CD14-positive monocyte (primary cell): ENCODE measurements at regions not wholly inside any gene's neighbourhood (a gene's known extent, or its start where the extent isn't known, plus 50 kb on each side); places are given as distances from the start of the nearest gene placed in this dataset.

Source experiments
- DNase-seq, 3 donors: peaks; one replicate each; pipeline ENCODE4 v3.0.0-alpha.2; 2011 to 2022
- H2AFZ ChIP-seq: 2 replicates; pipeline ENCODE4 v1.6.0; 2012; ENCODE audit warnings: mild to moderate bottlenecking, low read depth, low read length, inconsistent platforms; ENCODE audit not compliant: insufficient read depth, poor library complexity, severe bottlenecking
- H3K27ac ChIP-seq, 2 donors: 1 replicate in 1 of 2; 2 replicates in 1 of 2; pipeline ENCODE4 v1.5.1; 2012 to 2013; ENCODE audit warnings: low read length in 2 of 2, control low read depth in 1 of 2, inconsistent platforms in 1 of 2, low read depth in 1 of 2, mild to moderate bottlenecking in 1 of 2
- H3K27me3 ChIP-seq, 2 donors: one replicate each; pipeline versions ENCODE4 v1.6.0 to v1.6.1; 2011 to 2013; ENCODE audit warnings: low read length in 2 of 2; ENCODE audit not compliant: control insufficient read depth in 2 of 2, insufficient read depth in 2 of 2
- H3K36me3 ChIP-seq, 2 donors: replicated peaks in 1 of 2; 1 replicate in 1 of 2; 2 replicates in 1 of 2; pipeline versions ENCODE4 v1.5.1 to v1.6.1; 2012 to 2013; ENCODE audit warnings: low read length in 2 of 2, control low read depth in 1 of 2, inconsistent platforms in 1 of 2, mild to moderate bottlenecking in 1 of 2; ENCODE audit not compliant: insufficient read depth in 2 of 2, control insufficient read depth in 1 of 2
- H3K4me1 ChIP-seq, 2 donors: 1 replicate in 1 of 2; 2 replicates in 1 of 2; pipeline versions ENCODE4 v1.5.1 to v1.6.1; 2012 to 2013; ENCODE audit warnings: low read length in 2 of 2, control low read depth in 1 of 2, inconsistent platforms in 1 of 2, mild to moderate bottlenecking in 1 of 2, moderate library complexity in 1 of 2; ENCODE audit not compliant: insufficient read depth in 2 of 2, control insufficient read depth in 1 of 2
- H3K4me2 ChIP-seq: replicated peaks from 2 replicates; pipeline ENCODE3; 2012; ENCODE audit warnings: low read length, moderate library complexity, mild to moderate bottlenecking; ENCODE audit not compliant: poor library complexity, severe bottlenecking; ENCODE audit errors: extremely low read depth
- H3K4me3 ChIP-seq, 3 experiments: fragments of 200-600 bp in 1 of 3; sonication (generic) in 1 of 3; replicated peaks in 1 of 3; 1 replicate in 2 of 3; 2 replicates in 1 of 3; pipeline ENCODE4 v1.5.1; 2011 to 2013; ENCODE audit warnings: low read length in 3 of 3, mild to moderate bottlenecking in 3 of 3, control low read depth in 2 of 3, low read depth in 2 of 3, inconsistent platforms in 1 of 3, moderate library complexity in 1 of 3
- H3K79me2 ChIP-seq: 2 replicates; pipeline ENCODE4 v1.6.0; 2012; ENCODE audit warnings: mild to moderate bottlenecking, control low read depth, inconsistent platforms, low read length, moderate library complexity; ENCODE audit not compliant: insufficient read depth
- H3K9ac ChIP-seq: 2 replicates; pipeline ENCODE4 v1.6.0; 2017; ENCODE audit warnings: low read length, mild to moderate bottlenecking; ENCODE audit not compliant: insufficient read depth, poor library complexity, severe bottlenecking
- H3K9me3 ChIP-seq, 2 donors: replicated peaks in 1 of 2; 1 replicate in 1 of 2; 2 replicates in 1 of 2; pipeline versions ENCODE4 v1.5.1 to v1.6.1; 2012 to 2013; ENCODE audit warnings: low read length in 2 of 2, control low read depth in 1 of 2; ENCODE audit not compliant: control insufficient read depth in 1 of 2, insufficient read depth in 1 of 2
- H4K20me1 ChIP-seq: 2 replicates; pipeline ENCODE4 v1.6.0; 2012; ENCODE audit warnings: mild to moderate bottlenecking, low read length, control low read depth, moderate library complexity; ENCODE audit not compliant: insufficient read depth
- H3K27ac Mint-ChIP-seq, 7 donors: one replicate each; pipeline ENCODE4 v1.8.0; 2020; ENCODE audit warnings: mild to moderate bottlenecking in 7 of 7, mixed read lengths in 7 of 7, moderate library complexity in 6 of 7, inconsistent platforms in 2 of 7
- H3K27me3 Mint-ChIP-seq, 3 donors: one replicate each; pipeline ENCODE4 v1.8.0; 2021 to 2022; ENCODE audit warnings: low read depth in 3 of 3, mild to moderate bottlenecking in 3 of 3, mixed read lengths in 3 of 3, moderate library complexity in 3 of 3, inconsistent platforms in 1 of 3
- H3K36me3 Mint-ChIP-seq, 2 donors: one replicate each; pipeline ENCODE4 v1.8.0; 2020; ENCODE audit warnings: mixed read lengths in 2 of 2, inconsistent platforms in 1 of 2, mild to moderate bottlenecking in 1 of 2
- H3K4me1 Mint-ChIP-seq: one replicate; pipeline ENCODE4 v1.8.0; 2020; ENCODE audit warnings: mild to moderate bottlenecking, mixed read lengths
- H3K4me3 Mint-ChIP-seq, 2 donors: one replicate each; pipeline ENCODE4 v1.8.0; 2020; ENCODE audit warnings: mild to moderate bottlenecking in 2 of 2, mixed read lengths in 2 of 2, moderate library complexity in 1 of 2
- H3K9me3 Mint-ChIP-seq, 7 donors: one replicate each; pipeline ENCODE4 v1.8.0; 2020 to 2022; ENCODE audit warnings: mixed read lengths in 7 of 7, mild to moderate bottlenecking in 6 of 7, moderate library complexity in 6 of 7, inconsistent platforms in 2 of 7
- CTCF ChIP-seq: fragments of 200-600 bp; IDR thresholded peaks from one replicate; pipeline ENCODE4 v1.8.0; 2022; ENCODE audit warnings: antibody characterized with exemption, mild to moderate bottlenecking
- WGBS: methylation state at CpG from one replicate; pipeline ENCODE4 v1.1.5; 2013; ENCODE audit warnings: missing lambda C conversion rate; ENCODE audit not compliant: insufficient coverage; 5-methylcytosine and 5-hydroxymethylcytosine counted together
- intact Hi-C, 2 donors: fragments of 100-400 bp; cut with micrococcal nuclease; formaldehyde crosslinking; loops; one replicate each; pipeline versions ENCODE4 v1.15.0 to v1.15.1; 2023

DNA sequence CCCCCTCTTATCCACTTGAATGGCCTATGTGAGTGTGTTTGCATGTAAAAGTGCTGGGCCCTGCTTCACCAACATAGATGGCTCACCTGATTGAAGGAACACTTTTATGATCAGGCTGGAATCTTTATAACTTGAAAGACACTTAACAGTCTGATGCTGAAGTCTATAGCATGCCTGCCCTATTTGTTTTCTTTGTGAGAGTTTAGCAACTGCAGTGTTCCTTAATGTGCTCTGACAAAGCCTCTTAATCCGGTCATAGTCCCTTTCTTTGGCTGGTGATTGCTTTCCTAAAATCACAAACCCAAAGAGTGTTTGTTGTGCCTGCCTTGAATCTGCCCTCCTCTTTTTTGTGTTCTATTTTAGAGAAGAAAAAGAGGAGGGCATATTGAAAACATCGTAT lies 1382.8 kb upstream of the CELF4 start:
- intact Hi-C loops: no loop called here
- no peak overlapping the region for H3K4me2 ChIP-seq
- Mint-ChIP-seq H3K4me3 (no peak overlapping the region), H3K27ac (no peak overlapping the region), H3K27me3 (no peaks in the 10 kb centered on the region), H3K9me3 (peaks cover 0 to 11% (median 7%) of the 10 kb centered on the region in 7 donors), H3K4me1 (no peaks in the 10 kb centered on the region), H3K36me3 (no peaks in the 10 kb centered on the region)
- no peak overlapping the region for H3K4me3 ChIP-seq
- no CpG with 5 or more reads among the region's 2 CpGs for WGBS
- no peaks in the 10 kb centered on the region for H4K20me1 ChIP-seq
- DNase-seq: no peak
- H3K36me3 ChIP-seq: no peaks in the 10 kb centered on the region
- no peak overlapping the region for H2AFZ ChIP-seq
- H3K79me2 ChIP-seq: no peaks in the 10 kb centered on the region
- no peaks in the 10 kb centered on the region for H3K27me3 ChIP-seq
- H3K9me3 ChIP-seq: peaks cover 8 to 17% of the 10 kb centered on the region in 2 donors
- no peaks in the 10 kb centered on the region for H3K4me1 ChIP-seq
- TF ChIP-seq CTCF: no peak
- no peak overlapping the region for H3K27ac ChIP-seq
- H3K9ac ChIP-seq: no peak overlapping the region

- Mint-ChIP-seq H3K27me3 (peaks cover 0 to 2% (median 0%) of the 10 kb centered on the region in 3 donors), H3K36me3 (no peaks in the 10 kb centered on the region), H3K27ac (no peak overlapping the region), H3K9me3 (peaks cover 7 to 29% (median 15%) of the 10 kb centered on the region in 7 donors), H3K4me3 (no peak overlapping the region), H3K4me1 (peaks cover 2% of the 10 kb centered on the region)
- no peak for TF ChIP-seq CTCF
- H3K4me3 ChIP-seq: no peak overlapping the region
- peaks cover 22 to 25% of the 10 kb centered on the region in 2 donors for H3K9me3 ChIP-seq
- no peak overlapping the region for H3K4me2 ChIP-seq
- H3K9ac ChIP-seq: no peak overlapping the region
- no peak overlapping the region for H3K27ac ChIP-seq
- no peak overlapping the region for H2AFZ ChIP-seq
- H3K36me3 ChIP-seq: no peaks in the 10 kb centered on the region
- DNase-seq: no peak
- no peaks in the 10 kb centered on the region for H3K4me1 ChIP-seq
- H3K79me2 ChIP-seq: no peaks in the 10 kb centered on the region
- whole genome bisulfite sequencing: 86% methylated on average over 24 of the region's 28 CpGs
- intact Hi-C loops: no loop called here
- H3K27me3 ChIP-seq: no peaks in the 10 kb centered on the region
- H4K20me1 ChIP-seq: no peaks in the 10 kb centered on the region
Measured at GRCh38 chr18:38944446-38945024, 1378.9 kb upstream of the CELF4 start.
